H1 (cell line): ENCODE measurements at regions not wholly inside any gene's neighbourhood (a gene's known extent, or its start where the extent isn't known, plus 50 kb on each side); places are given as distances from the start of the nearest gene placed in this dataset.

Experiments used
- CREB1 ChIP-seq: IDR thresholded peaks from 2 replicates; pipeline ENCODE4 v1.6.1; 2012; ENCODE audit warnings: inconsistent platforms
- USF2 ChIP-seq: IDR thresholded peaks from 2 replicates; pipeline ENCODE4 v1.6.1; 2011; ENCODE audit warnings: low read length, improper control_type of control experiment

- TF ChIP-seq USF2 (no peak), CREB1 (no peak)
- TF ChIP-seq, all 59 proteins: peak for 0
Measured at GRCh38 chr4:134343081-134343480, 141.5 kb upstream of the PABPC4L start (continued).
